HG03097 (cell line): ENCODE measurements at regions not wholly inside any gene's neighbourhood (a gene's known extent, or its start where the extent isn't known, plus 50 kb on each side); places are given as distances from the start of the nearest gene placed in this dataset.
"Not testable (repeated sequence)": the region's sequence is repeated elsewhere in the genome, so short reads cannot be mapped to it uniquely, and the experiment has no call there.

ENCODE experiments used
- ATAC-seq: cut with Tn5 transposase; IDR thresholded peaks from one replicate; pipeline ENCODE4 v1.9.1; 2021; ENCODE audit not compliant: unreplicated experiment, low FRiP score

GRCh38 chr14:82011460-82011859 is 477.8 kb upstream of the SEL1L start:
- no peak for ATAC-seq

GRCh38 chr14:82029038-82029437 is 495.4 kb upstream of the SEL1L start:
- no peak for ATAC-seq

GRCh38 chr14:82035397-82035796 is 501.7 kb upstream of the SEL1L start:
- no peak for ATAC-seq

- not testable (repeated sequence) for ATAC-seq
Measured at GRCh38 chr14:82038066-82038465, 504.4 kb upstream of the SEL1L start.

GRCh38 chr14:82045339-82045738 is 511.7 kb upstream of the SEL1L start:
- ATAC-seq = no peak

- ATAC-seq = peak; percentile 57
Measured at GRCh38 chr14:82046512-82047226, 513.0 kb upstream of the SEL1L start.

- no peak for ATAC-seq
Measured at GRCh38 chr14:82047777-82048470, 514.3 kb upstream of the SEL1L start.

- no peak for ATAC-seq
Measured at GRCh38 chr14:82052778-82053177, 519.1 kb upstream of the SEL1L start.

GRCh38 chr14:82055515-82056115 is 522.0 kb upstream of the SEL1L start:
- no peak for ATAC-seq

- no peak for ATAC-seq
Measured at GRCh38 chr14:82060219-82060618, 526.6 kb upstream of the SEL1L start.

- no peak for ATAC-seq
Measured at GRCh38 chr14:82067221-82067875, 533.7 kb upstream of the SEL1L start.

- no peak for ATAC-seq
Measured at GRCh38 chr14:82070040-82070439, 536.4 kb upstream of the SEL1L start.

- no peak for ATAC-seq
Measured at GRCh38 chr14:82070753-82071152, 537.1 kb upstream of the SEL1L start.

- ATAC-seq = no peak
Measured at GRCh38 chr14:82073547-82073946, 539.9 kb upstream of the SEL1L start.

GRCh38 chr14:82075566-82075965 is 541.9 kb upstream of the SEL1L start:
- ATAC-seq = no peak

GRCh38 chr14:82079553-82079952 is 545.9 kb upstream of the SEL1L start:
- no peak for ATAC-seq

GRCh38 chr14:82080370-82080769 is 546.7 kb upstream of the SEL1L start:
- ATAC-seq = no peak

- ATAC-seq = no peak
Measured at GRCh38 chr14:82084813-82085212, 551.2 kb upstream of the SEL1L start.

- no peak for ATAC-seq
Measured at GRCh38 chr14:82091097-82091496, 557.4 kb upstream of the SEL1L start.

- no peak for ATAC-seq
Measured at GRCh38 chr14:82094829-82095345, 561.2 kb upstream of the SEL1L start.

GRCh38 chr14:82104013-82104412 is 570.4 kb upstream of the SEL1L start:
- ATAC-seq = no peak
